Hematopoietic multipotent progenitor cell treated with erythropoietin and hydrocortisone succinate and interleukin-3 and kit ligand, for 15 days (in vitro differentiated cells): ENCODE measurements at regions not wholly inside any gene's neighbourhood (a gene's known extent, or its start where the extent isn't known, plus 50 kb on each side); places are given as distances from the start of the nearest gene placed in this dataset.
"Not testable (repeated sequence)": the region's sequence is repeated elsewhere in the genome, so short reads cannot be mapped to it uniquely, and the experiment has no call there.

ENCODE experiments used
- DNase-seq: peaks from one replicate; pipeline ENCODE4 v3.0.0-alpha.2; 2015; ENCODE audit warnings: low spot score

DNA sequence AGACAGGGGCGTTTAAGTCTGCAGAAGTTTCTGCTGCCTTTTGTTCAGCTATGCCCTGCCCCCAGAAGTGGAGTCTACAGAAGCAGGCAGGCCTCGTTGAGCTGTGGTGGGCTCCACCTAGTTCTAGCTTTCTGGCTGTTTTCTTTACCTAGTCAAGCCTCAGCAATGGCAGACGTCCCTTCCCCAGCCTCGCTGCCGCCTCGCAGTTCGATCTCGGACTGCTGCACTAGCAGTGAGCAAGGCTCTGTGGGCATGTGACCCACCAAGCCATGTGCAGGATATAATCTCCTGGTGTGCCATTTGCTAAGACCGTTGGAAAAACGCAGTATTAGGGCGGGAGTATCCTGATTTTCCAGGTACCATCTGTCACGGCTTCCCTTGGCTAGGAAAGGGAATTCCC lies 742.7 kb upstream of the NRXN1 start:
- DNase-seq = not testable (repeated sequence)

DNA sequence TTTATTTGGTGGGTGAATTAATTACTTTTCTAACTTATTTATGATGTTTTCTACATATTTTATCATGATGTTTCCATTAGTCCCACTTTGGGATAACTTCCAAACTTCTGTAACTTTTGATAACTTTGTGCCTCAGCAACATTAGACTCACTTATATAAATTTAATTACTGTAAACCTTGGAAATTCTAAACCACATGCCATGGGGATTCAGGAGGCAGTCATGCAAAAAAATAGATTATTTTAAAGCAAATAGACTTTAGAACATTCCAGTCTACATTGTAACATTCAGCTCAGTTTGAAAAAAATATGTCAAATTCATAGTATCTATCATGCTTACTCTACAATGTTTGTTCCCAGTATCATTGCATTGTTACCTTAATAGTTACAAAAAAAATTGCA lies 728.5 kb upstream of the NRXN1 start:
- DNase-seq = no peak

DNA sequence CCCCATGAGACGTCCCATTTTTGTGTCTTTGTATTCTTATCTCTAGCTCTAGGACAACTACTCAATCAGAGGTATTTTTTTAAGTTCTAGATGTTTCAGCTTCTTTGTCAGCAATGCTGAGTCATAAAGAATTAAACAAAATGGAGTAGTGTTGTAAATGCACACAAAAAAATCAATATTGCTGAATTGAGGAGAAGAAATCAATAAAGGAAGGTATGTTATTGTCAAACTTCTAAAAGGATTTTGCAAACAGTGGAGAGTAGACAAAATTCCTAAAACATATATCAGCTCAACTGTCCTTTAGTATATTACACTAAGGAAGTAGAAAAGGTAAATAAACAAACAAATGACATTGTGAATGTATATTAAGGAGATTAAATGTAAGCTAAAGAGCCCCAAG lies 726.1 kb upstream of the NRXN1 start:
- DNase-seq = no peak

DNA sequence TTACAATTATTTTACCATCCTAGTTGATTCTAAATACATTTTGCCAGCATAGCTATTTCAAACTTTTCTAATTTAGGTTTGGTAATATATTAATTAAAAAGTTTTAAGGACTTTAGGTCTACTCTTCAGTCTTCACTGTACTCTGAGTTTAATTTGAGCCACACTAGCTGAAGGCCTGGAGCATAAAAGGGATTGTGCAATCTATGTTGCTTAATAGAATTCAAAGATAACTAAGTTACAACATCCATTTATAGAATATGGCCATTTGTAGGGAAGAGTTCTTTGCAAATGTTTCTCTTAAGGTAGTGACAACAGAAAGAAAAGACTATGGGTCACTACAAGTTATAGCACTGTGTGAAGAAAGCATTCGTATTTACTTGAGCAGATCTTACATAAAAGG lies 702.2 kb upstream of the NRXN1 start:
- no peak for DNase-seq

DNA sequence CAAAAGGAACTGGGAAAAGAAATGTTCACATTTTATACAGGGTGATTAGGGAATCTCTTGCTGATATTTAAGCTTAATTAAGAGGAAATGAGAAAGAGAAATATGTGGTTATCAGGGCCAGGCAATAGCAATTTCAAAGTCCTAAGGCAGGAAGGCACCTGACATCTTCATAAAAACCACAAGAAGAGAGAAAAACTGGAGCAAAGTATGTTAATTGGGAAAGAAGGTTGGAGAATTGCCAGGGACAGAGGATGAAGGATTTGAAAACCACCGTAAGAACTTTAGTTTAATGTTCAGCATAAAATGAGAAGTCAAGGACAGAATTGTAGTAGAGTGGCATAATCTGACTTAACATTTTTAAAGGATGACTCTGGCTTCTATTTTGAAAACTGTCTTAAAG lies 691.8 kb upstream of the NRXN1 start:
- DNase-seq = no peak

DNA sequence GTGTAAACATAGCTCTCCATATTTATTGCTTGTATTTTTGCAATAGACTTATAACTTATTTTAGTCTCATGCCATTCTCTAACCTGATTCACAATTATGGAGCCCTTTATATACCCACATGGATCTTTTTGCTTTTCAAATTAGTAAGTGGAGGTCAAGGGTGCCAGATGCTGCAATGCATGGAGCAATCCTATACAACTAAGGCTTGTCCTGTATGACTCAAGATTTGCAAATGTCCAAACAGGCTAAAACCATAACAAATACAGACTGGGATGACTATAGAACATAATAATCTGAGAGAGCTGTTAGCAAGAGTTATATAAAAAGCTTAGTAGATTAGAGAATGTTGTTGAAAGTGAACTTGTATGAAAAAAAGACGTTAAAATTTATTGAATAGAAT lies 690.4 kb upstream of the NRXN1 start:
- DNase-seq = no peak

DNA sequence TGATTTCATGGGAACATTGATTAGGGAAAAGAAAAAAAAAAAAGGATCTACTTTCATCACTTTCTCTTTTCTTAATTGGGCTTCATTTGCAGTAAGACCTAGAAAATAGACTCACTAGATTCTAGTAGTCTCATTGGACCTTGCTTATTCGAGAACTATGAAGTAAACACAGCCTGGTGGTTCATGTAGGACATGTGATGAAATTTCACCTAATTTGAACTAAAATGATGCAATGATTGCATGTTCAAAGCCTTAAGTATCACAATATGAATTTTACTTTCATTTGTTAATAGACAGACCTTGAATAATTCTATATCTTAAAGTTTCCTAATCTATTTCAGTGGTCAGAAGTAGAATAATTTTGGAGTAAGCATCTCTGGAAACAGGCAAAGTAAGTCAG lies 688.9 kb upstream of the NRXN1 start:
- no peak for DNase-seq

DNA sequence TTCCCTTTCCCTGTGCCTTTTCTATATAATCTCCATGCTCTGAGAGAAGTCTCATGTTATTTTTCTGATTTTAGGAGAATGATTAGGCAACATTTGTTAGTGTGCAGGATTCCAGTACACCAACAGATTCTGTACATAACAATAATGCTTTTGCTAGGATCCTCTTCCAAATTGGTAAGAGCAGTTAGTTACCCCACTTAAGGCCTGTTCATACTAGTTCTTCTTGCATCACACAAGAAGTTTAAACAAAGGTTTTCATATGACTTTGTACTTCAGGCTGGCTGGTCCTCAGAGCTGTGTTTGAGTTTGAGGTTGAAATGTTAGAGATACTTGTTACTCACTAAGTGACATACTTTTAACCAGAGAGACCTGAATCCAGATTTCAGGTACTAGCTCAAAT lies 686.9 kb upstream of the NRXN1 start:
- no peak for DNase-seq

DNA sequence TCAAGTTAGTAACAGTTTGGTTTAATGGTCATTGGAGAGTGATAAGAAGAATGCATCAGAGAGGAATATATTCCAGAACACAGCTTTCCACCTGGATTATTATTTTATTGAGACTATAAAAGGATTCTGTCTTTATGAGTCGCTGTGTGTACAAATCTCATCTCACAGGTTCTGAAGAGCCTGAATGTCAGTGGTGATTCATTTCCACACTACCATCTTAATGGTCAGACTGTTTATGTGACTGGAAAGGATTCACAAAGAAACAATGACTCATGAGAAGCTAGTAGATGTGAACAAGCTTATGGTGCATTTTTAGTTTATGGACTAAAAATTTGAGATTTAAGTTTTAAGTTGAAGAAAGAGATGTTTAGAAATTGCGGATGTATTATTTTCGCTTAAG lies 685.4 kb upstream of the NRXN1 start:
- no peak for DNase-seq

DNA sequence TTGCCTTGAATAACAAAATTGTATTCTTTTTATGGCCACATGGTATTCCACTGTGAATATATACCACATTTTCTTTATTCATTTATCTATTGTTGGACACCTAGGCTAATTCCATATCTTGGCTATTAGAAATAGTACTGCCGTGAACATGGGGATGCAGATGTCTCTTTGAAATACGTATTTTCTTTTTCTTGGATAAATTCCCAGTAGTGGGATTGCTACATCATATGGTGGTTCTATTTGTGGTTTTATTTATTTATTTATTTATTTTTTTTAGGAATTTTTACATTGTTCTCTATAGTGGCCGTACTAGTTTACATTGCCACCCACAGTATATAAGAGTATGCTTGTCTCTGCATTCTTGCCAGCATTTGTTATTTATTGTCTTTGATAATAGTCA lies 679.8 kb upstream of the NRXN1 start:
- no peak for DNase-seq

DNA sequence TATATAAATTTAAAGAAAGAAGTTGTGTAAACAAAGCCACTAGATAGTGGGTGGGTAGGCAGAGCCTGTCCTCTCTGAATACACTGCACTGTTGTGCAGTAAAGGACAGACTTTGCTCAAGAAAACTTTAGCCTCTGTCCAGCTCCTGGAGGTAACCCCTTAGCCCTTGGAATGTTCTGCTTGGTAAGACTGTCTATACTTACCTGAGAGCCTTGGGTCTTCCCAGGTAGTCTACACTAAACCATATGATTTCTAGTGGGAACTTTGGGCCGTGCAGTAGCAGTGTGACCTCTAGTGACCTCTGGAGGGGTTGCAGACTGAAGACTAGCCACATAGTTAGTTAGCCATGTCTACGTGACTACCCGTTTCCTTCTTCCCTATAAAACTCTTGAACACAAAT lies 678.3 kb upstream of the NRXN1 start:
- DNase-seq = no peak

DNA sequence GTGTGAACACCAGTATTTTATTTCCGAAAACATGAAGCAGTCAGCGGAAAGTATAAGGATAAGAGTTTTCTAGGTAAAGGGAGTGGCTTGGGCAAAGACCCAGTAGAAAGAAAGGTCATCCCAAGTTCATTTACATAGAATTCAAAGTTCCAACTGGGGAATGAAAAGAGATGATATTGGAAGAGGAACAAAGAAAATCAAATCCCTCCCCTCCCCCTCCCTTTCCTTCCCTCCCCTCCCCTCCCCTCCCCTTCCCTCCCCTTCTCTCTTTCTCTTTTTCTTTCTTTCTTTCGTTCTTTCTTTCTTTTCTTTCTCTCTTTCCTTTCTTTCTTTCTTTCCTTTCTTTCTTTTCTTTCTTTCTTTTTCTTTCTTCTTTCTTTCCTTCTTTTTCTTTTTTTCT lies 675.7 kb upstream of the NRXN1 start:
- DNase-seq = no peak

DNA sequence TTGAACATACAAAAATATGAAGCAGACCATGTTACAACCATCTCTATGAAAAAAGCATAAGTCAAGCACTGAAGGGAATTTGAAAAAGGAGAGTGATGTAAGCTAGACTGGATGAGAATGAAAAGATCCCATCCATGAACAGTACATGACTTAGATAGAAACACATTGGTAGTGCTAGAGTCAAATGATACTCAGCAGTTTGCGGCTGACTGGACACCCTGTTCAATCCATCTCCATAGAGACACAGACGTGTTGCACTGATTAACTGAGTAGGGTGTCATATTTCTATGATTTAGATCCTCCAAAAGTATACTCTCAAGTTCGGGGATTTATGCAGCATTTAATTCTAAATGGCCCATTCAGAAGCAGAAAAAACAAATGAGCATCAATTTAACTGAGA lies 674.3 kb upstream of the NRXN1 start:
- no peak for DNase-seq

DNA sequence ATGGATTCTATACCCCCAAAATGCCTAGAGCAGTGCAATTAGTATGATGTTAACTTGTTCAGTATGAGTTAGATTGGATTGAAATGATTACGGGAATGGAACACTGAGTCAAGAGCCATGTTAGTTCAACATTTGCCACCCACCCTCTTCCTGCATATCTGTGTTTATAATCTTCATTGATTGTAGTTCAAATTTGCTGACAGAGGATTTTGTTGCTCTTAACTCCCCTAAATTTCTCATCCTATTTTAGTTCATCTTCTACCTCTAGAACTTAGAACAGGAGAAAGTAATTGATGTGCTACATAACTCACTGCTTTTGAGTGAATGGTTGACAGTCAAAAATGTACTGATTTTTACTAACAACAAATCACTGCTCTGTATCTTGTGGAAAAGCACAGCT lies 673.5 kb upstream of the NRXN1 start:
- DNase-seq = no peak

DNA sequence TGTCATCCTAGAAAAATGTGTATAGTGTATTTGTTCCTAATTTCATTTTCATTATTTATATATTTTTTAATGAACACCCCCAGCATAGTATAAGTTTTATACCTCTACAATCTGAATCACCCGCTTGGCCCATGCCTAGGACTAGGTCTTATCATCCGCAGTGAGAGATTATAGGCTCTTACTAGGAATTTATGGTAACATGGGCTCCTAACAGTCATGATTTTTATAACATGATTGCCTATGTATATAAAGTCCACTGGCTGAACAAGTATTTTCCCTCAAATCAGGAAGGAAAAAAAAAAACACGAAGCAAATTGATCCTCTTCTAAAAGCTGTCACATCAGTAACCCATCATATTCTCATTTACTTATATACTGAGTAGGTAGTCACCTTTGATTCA lies 666.1 kb upstream of the NRXN1 start:
- DNase-seq = no peak

DNA sequence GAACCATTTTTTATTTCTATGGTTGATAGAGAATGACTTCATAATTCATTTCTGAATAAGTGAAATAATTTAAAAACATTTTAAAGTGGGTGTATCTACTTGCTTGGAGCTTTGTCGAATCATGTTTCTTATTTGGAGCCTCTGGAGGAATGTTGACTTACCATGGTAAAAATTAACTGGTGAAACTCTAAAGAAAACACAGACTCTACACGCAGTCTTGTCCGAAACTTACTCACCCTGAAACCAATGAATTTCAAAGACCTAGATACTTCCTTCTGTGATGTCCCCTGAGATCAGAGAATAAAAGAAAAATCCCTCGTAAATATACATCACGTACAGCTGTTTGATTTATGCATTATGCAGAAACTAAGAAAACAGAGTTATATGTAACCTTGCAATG lies 665.2 kb upstream of the NRXN1 start:
- no peak for DNase-seq

DNA sequence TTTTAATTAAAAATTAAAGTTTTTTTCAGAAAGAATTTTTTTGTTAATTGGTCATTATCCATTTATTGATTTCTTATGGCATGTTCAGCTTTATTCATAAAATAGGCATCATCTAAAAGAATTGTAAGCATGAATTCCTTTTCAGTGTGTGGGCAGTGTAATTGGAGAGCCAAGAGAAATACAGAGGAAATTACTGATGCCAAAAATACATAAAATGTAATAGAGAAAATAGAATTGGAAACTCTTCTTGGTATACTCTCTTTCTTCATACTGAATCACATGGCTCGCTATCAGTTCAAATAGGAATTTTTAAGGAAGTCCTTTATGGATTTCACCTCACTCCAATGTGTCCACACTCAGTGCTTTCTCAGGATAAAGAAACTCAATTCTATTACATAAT lies 663.6 kb upstream of the NRXN1 start:
- DNase-seq = no peak

DNA sequence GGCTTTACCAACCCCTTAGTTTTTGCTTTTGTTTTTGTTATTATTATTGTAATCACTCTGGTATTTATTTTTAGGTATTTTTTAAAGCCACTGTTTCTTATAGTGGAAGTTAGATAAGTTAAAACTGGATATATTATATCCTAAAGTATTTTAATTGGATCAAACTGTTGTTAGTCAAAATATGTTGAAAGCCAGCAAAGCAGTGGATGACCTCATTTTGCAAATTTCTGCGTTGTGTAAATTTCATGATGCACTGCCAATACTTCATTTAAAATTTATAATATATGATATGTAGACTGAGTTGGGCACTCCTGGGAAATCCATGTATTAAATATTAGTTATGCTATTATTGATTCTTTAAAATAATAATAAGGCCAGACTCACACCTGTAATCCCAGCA lies 661.7 kb upstream of the NRXN1 start:
- no peak for DNase-seq

DNA sequence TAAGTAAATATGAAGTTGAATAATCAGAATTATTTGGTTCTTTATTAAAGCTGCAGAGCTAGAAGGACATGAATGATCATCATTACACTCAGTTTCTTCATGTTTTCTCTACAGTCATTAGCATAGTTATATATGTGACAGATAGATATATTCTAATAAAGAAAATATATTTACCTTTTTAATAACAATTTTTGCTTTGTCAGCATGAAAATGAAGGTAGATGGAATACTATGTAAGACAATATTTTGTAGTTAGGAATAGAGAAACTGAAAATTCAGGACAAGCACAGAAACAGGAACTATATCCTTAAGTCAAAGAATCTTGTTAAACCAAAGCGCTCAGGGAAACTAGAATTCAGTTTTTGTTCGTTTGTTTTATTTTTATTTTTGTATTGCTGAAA lies 649.9 kb upstream of the NRXN1 start:
- no peak for DNase-seq

DNA sequence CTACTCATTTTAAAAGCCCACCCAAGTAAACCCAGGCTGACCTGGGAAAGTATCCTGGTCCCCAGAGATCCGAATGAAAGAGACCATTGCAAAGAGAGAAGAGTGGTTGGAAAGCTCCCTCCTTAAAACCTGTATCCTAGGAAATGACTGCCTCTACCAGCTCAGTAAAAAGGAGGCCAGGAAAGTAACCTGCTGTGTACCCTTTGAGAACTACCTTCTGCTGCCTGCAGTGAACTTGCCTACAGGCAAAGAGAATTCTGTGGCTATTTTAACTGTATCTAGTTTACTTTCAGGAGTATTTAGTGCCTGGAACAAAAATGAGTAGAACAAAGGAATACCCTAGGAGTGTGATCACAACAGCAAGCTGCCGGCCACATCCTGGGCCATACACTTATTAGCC lies 641.7 kb upstream of the NRXN1 start:
- DNase-seq = no peak

DNA sequence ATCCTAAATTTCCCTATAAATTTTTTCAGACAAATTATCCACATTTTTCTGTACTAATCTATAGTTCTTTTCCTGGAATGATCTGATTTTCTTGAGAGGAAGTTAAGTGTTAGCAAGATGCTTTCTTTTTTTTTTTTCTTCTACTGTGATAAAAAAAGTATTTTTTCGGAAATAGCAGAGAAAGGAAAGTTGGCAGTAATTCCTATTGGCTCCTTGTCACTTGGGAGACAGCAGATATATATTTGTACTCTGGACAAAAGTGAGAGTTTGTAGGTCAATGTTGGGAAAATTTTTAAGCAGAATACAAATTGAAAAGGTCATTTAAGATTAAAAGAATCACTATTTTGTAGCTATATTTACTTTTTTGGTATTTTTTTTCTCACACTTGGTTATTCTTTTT lies 635.7 kb upstream of the NRXN1 start:
- no peak for DNase-seq

DNA sequence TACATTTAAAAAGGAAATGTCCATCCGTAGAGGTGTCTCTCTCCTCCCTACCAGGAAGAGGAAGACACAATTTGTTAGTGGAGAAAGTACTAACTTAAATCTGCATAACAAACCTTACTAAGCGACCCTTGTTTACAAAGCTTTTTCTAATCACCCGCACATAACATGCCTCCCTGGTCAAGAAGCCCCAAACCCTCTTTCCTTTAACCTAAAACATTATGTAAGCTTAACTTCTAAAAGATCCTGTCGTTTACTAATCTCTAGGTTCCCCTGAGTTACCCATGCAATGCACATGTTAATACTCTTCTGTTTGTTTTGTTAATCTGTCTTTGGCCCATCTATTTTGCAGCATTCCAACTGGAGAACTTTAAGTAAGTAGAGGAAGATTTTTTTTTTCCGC lies 630.3 kb upstream of the NRXN1 start:
- DNase-seq = no peak

DNA sequence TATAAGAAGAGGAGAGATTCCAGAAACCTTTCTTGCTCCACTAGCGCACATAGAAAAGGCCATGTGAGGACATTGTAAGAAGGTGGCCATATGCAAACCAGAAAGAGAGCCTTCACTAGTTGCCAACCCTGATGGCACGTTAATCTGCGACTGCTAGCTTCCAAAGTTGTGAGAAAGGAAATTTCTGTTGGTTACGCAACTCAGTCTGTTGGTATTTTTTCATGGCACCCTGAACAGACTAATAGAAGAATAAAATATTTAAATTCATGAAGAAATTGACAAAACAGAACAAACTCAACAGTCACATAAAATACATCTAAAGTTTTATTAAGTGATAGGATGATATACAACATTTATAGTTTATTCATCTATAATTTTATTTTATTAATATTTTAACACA lies 625.9 kb upstream of the NRXN1 start:
- DNase-seq = no peak

DNA sequence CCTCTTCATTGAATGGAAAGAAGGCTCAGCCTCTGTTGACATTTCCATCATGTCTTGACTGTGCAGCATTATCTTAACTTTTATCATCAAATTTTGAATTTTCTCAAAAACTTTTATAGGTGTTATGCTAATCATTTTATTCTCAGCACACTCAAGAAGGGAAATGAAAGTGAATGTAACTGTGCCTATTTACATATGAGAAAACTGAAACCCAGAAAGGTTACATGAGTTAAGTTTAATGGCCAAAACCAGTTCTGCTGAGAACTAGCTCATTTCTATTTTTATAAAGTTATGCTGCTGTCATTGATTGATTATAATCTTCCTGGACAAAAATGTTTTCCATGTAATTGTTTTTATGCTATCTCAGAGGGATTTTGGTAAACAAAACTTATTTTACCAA lies 618.8 kb upstream of the NRXN1 start:
- DNase-seq = no peak

DNA sequence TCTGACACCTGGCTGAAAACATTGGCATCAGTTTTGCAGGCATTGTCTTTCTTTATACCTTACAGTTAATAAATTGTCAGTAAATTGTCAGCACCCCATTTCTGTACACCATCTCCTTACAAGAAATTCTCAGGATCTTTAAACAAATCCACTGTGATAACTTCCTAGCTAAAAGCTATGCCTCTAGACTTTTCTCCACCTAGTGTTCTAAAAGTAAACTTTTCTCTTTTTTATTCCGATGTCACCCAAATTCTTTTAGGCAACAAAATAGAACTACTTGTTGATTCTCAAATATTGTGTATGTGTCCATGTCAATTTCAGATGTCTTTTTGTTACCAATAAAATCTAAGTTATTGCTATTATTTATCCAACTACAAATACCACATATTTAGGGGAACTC lies 617.4 kb upstream of the NRXN1 start:
- no peak for DNase-seq

DNA sequence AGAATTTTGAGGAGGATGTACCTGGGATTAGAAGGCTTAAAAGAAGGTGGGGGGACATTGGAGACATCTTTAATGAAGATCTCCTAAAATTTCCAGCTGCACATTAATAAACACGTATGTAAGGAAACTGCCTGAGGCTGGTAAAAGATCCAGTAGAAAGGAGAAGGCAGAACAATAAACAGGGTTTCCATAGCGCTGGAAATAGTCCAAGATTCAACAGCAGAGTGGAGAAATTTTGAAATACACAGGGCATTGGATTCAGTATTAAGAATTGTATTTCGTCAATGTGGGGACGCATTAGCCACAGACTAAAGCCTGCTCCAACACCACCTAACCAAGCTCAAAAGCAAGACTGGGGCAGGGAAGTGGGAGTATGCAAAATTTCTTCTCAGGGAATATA lies 606.9 kb upstream of the NRXN1 start:
- DNase-seq = no peak
